HepG2 (cell line): ENCODE measurements at regions not wholly inside any gene's neighbourhood (a gene's known extent, or its start where the extent isn't known, plus 50 kb on each side); places are given as distances from the start of the nearest gene placed in this dataset.
"Not testable (repeated sequence)": the region's sequence is repeated elsewhere in the genome, so short reads cannot be mapped to it uniquely, and the experiment has no call there.

Source experiments
- ATAC-seq: fragments of 200-7000 bp; cut with Tn5 transposase; 3 replicates; pipeline ENCODE4 v1.9.1; 2020; ENCODE audit warnings: mild to moderate bottlenecking, moderate library complexity
- BruUV-seq: library from RNA; stranded (reverse); fragments of 400-500 nt; replicated peaks from 2 replicates; lab custom pipeline; 2021; lab: Mats Ljungman, UMichigan
- CTCF ChIA-PET: fragments of 300-600 bp; formaldehyde crosslinking; extraction: SDS; loops from one replicate; lab custom pipeline; 2021; ENCODE audit warnings: low total read pairs, inconsistent platforms, low intra/inter-chr PET ratio; lab: Yijun Ruan, JAX
- POLR2A ChIA-PET: fragments of 350-600 bp; sonication (Branson Sonifier 250); formaldehyde crosslinking; loops from one replicate; lab custom pipeline; 2020; ENCODE audit warnings: antibody characterized with exemption, inconsistent platforms; lab: Yijun Ruan, JAX
- DNase-seq: peaks from one replicate; pipeline ENCODE4 v3.0.0-alpha.2; 2015; ENCODE audit warnings: low spot score
- FAIRE-seq: peaks from 3 replicates; lab custom pipeline; 2011; peaks lifted over from hg19 to GRCh38; lab: Jason Lieb, UNC
- H2AFZ ChIP-seq: one replicate; pipeline ENCODE4 v1.6.1; 2011; ENCODE audit warnings: low read length, inconsistent platforms
- H3K27ac ChIP-seq: fragments of 300-600 bp; 3 replicates; pipeline ENCODE4 v1.8.0; 2011; ENCODE audit warnings: mixed run types, mild to moderate bottlenecking, mixed read lengths, low read length, inconsistent platforms; ENCODE audit not compliant: insufficient read depth; ENCODE audit errors: extremely low read length
- H3K27me3 ChIP-seq, 2 experiments: fragments of 200-600 bp in 1 of 2; 2 replicates in 1 of 2; 3 replicates in 1 of 2; pipeline versions ENCODE4 v1.6.0 to v1.8.0; 2011; ENCODE audit warnings: low read length in 2 of 2, mild to moderate bottlenecking in 2 of 2, moderate library complexity in 2 of 2, inconsistent platforms in 1 of 2; ENCODE audit not compliant: insufficient read depth in 2 of 2, control insufficient read depth in 1 of 2
- H3K36me3 ChIP-seq, 2 experiments: fragments of 200-600 bp in 1 of 2; replicated peaks in 1 of 2; 2 replicates in 1 of 2; 3 replicates in 1 of 2; pipeline versions ENCODE4 v1.5.1 to v1.8.0; 2011; ENCODE audit warnings: low read length in 2 of 2, inconsistent platforms in 1 of 2; ENCODE audit not compliant: insufficient read depth in 2 of 2, control insufficient read depth in 1 of 2
- H3K4me1 ChIP-seq: 2 replicates; pipeline ENCODE4 v1.5.1; 2012; ENCODE audit warnings: low read length, inconsistent platforms; ENCODE audit not compliant: insufficient read depth
- H3K4me2 ChIP-seq: 2 replicates; pipeline ENCODE4 v1.6.0; 2011; ENCODE audit warnings: low read depth, low read length, inconsistent platforms
- H3K4me3 ChIP-seq, 3 experiments: fragments of 200-600 bp in 1 of 3; sonication (generic), shearing (Covaris generic) in 1 of 3; replicated peaks in 1 of 3; 2 replicates each; pipeline ENCODE4 v1.5.1; 2011 to 2016; ENCODE audit warnings: low read length in 3 of 3, inconsistent platforms in 2 of 3, low read depth in 2 of 3, mild to moderate bottlenecking in 2 of 3, control low read depth in 1 of 3, mixed read lengths in 1 of 3; ENCODE audit not compliant: insufficient read depth in 1 of 3
- H3K79me2 ChIP-seq: one replicate; pipeline ENCODE4 v1.6.1; 2011; ENCODE audit warnings: low read length, inconsistent platforms; ENCODE audit not compliant: insufficient read depth
- H3K9ac ChIP-seq: 2 replicates; pipeline ENCODE4 v1.6.0; 2011; ENCODE audit warnings: mild to moderate bottlenecking, low read depth, low read length, inconsistent platforms; ENCODE audit not compliant: insufficient read depth
- H3K9me3 ChIP-seq: 2 replicates; pipeline ENCODE4 v1.5.1; 2012; ENCODE audit warnings: mild to moderate bottlenecking, low read length
- H4K20me1 ChIP-seq: 2 replicates; pipeline ENCODE4 v1.6.0; 2011; ENCODE audit warnings: inconsistent platforms, mild to moderate bottlenecking, low read length, moderate library complexity; ENCODE audit not compliant: insufficient read depth
- PLRG1 ChIP-seq: fragments of 450-650 bp; conservative IDR thresholded peaks from 2 replicates; pipeline ENCODE4 v1.6.1; 2016
- WGBS: methylation state at CpG from one replicate; pipeline ENCODE4 v1.1.6; 2017; ENCODE audit warnings: low lambda C conversion rate; 5-methylcytosine and 5-hydroxymethylcytosine counted together
- in situ Hi-C: cut with HindIII; loops from 2 replicates; pipeline ENCODE4 v1.10.0; 2017; ENCODE audit warnings: low pct_unique_long_range_greater_than_20kb; ENCODE audit not compliant: extremely low pct_ligation_motif_present
- intact Hi-C: fragments of 100-400 bp; cut with micrococcal nuclease; formaldehyde crosslinking; loops from one replicate; pipeline ENCODE4 v1.10.0; 2022; ENCODE audit not compliant: unreplicated experiment

DNA sequence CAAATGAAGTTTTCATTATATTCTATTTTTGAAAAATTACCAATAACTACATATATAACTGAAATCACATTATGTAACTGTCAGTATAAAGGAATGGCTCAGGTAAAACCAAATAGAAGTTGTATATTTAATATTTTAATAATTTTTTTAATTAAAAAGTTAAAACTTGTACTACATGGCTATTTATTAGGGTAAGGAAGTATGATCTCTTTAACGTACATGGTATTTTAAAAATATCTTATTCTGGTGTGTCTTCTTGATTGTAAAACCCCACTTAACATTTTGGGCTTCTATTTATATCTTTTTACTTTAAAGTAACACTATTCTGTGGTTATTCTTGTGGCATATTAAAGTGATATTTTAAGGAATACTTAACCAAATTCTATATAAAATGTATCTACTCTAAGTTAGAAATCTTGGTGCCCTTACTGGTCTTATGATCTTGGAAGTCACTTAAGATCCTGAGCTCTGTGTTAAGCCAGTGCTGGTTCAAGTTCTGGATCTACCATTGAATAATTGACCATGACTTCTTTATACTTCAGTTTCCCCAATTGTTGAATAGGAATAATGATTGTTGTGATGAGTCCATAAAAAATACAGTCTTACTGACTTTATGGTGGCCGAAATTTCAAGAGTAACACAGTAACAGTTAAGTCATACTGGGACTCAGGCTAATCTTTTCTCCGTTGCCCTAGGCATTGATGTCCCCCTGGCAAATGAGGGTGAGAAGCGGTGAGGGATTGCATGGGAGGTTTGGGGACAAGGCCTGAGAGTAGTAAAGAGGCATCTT, 97.1 kb upstream of the TPTE start:
- WGBS: 7% methylated on average over 4 of the region's 4 CpGs
- not testable (repeated sequence) for BruUV-seq, H3K4me2 ChIP-seq, H3K79me2 ChIP-seq, H3K4me3 ChIP-seq
- TF ChIP-seq PLRG1: 0 out of 2 replicates have a peak, but pooled peaks have one; percentile 8
- TF ChIP-seq, all 625 proteins: peak for 1; not testable (repeated sequence) for 624
- intact Hi-C loops, H3K27ac ChIP-seq, H4K20me1 ChIP-seq, FAIRE-seq, ATAC-seq, H3K36me3 ChIP-seq, CTCF ChIA-PET, H3K27me3 ChIP-seq, H3K9ac ChIP-seq, in situ Hi-C loops, DNase-seq, H2AFZ ChIP-seq, POLR2A ChIA-PET, H3K4me1 ChIP-seq: not testable (repeated sequence)
- peaks cover 95% of the 10 kb centered on the region for H3K9me3 ChIP-seq

GRCh38 chr21:10424887-10425145, 96.6 kb upstream of the TPTE start:
- POLR2A ChIA-PET, H3K9ac ChIP-seq, in situ Hi-C loops, H3K36me3 ChIP-seq, H4K20me1 ChIP-seq, intact Hi-C loops, H2AFZ ChIP-seq, BruUV-seq, DNase-seq, CTCF ChIA-PET, H3K4me2 ChIP-seq, H3K27ac ChIP-seq, H3K4me1 ChIP-seq, H3K27me3 ChIP-seq, H3K79me2 ChIP-seq, H3K4me3 ChIP-seq, FAIRE-seq, ATAC-seq: not testable (repeated sequence)
- peaks cover 95% of the 10 kb centered on the region for H3K9me3 ChIP-seq
- 4% methylated on average over 2 of the region's 2 CpGs for WGBS
